ENCODE measurements at regions not wholly inside any gene's neighbourhood (a gene's known extent, or its start where the extent isn't known, plus 50 kb on each side); places are given as distances from the start of the nearest gene placed in this dataset.

- CTCF ChIA-PET, result no interaction called here
- 0 out of 2 replicates have a peak, but pooled peaks cover 4% of the 10 kb centered on the region for H3K9me3 Mint-ChIP-seq
- POLR2A ChIA-PET, result no interaction called here
- no peak for ATAC-seq
- no peaks in the 10 kb centered on the region for H3K4me1 Mint-ChIP-seq
- no peak for DNase-seq (ENCODE audit: low spot score)
- H3K36me3 Mint-ChIP-seq, result no peaks in the 10 kb centered on the region
- no peak overlapping the region for H3K27ac Mint-ChIP-seq
- no peaks in the 10 kb centered on the region; the same call in 1 of the 2 replicates for H3K27me3 Mint-ChIP-seq (ENCODE audit: low read depth)
- no peak overlapping the region for H3K4me3 Mint-ChIP-seq
- TF ChIP-seq FOXP1 (CRISPR knock-in tag; IDR thresholded peaks at IDR 0.05; ENCODE audit: borderline replicate concordance), result no peak
- TF ChIP-seq MXD4 (CRISPR knock-in tag; IDR thresholded peaks at IDR 0.05; ENCODE audit: borderline replicate concordance), result no peak
- no peak for TF ChIP-seq TEAD4 (CRISPR knock-in tag; IDR thresholded peaks at IDR 0.05)
- no peak for TF ChIP-seq NR2C2 (CRISPR knock-in tag; IDR thresholded peaks at IDR 0.05)
- TF ChIP-seq, protein P1, sequence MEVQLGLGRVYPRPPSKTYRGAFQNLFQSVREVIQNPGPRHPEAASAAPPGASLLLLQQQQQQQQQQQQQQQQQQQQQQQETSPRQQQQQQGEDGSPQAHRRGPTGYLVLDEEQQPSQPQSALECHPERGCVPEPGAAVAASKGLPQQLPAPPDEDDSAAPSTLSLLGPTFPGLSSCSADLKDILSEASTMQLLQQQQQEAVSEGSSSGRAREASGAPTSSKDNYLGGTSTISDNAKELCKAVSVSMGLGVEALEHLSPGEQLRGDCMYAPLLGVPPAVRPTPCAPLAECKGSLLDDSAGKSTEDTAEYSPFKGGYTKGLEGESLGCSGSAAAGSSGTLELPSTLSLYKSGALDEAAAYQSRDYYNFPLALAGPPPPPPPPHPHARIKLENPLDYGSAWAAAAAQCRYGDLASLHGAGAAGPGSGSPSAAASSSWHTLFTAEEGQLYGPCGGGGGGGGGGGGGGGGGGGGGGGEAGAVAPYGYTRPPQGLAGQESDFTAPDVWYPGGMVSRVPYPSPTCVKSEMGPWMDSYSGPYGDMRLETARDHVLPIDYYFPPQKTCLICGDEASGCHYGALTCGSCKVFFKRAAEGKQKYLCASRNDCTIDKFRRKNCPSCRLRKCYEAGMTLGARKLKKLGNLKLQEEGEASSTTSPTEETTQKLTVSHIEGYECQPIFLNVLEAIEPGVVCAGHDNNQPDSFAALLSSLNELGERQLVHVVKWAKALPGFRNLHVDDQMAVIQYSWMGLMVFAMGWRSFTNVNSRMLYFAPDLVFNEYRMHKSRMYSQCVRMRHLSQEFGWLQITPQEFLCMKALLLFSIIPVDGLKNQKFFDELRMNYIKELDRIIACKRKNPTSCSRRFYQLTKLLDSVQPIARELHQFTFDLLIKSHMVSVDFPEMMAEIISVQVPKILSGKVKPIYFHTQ (CRISPR knock-in tag; IDR thresholded peaks at IDR 0.05), result no peak
- TF ChIP-seq ZNF532 (CRISPR knock-in tag; IDR thresholded peaks at IDR 0.05; ENCODE audit: borderline replicate concordance), result no peak
- no peak for TF ChIP-seq GABPB1 (CRISPR knock-in tag; IDR thresholded peaks at IDR 0.05)
- TF ChIP-seq CREM (CRISPR knock-in tag; IDR thresholded peaks at IDR 0.05), result no peak
- TF ChIP-seq PRRX2 (CRISPR knock-in tag; IDR thresholded peaks at IDR 0.05), result no peak
- no peak for TF ChIP-seq FOXJ3 (CRISPR knock-in tag; IDR thresholded peaks at IDR 0.05; ENCODE audit: borderline replicate concordance)
- no peak for TF ChIP-seq SOX15 (CRISPR knock-in tag; IDR thresholded peaks at IDR 0.05)
- TF ChIP-seq, protein P2, sequence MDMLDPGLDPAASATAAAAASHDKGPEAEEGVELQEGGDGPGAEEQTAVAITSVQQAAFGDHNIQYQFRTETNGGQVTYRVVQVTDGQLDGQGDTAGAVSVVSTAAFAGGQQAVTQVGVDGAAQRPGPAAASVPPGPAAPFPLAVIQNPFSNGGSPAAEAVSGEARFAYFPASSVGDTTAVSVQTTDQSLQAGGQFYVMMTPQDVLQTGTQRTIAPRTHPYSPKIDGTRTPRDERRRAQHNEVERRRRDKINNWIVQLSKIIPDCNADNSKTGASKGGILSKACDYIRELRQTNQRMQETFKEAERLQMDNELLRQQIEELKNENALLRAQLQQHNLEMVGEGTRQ (CRISPR knock-in tag; IDR thresholded peaks at IDR 0.05), result no peak
- TF ChIP-seq EMX1 (CRISPR knock-in tag; IDR thresholded peaks at IDR 0.05), result no peak
- TF ChIP-seq FOXK1 (CRISPR knock-in tag; IDR thresholded peaks at IDR 0.05), result no peak
Measured at GRCh38 chr2:173491418-173491817, 136.7 kb downstream of the CDCA7 start.

DNA sequence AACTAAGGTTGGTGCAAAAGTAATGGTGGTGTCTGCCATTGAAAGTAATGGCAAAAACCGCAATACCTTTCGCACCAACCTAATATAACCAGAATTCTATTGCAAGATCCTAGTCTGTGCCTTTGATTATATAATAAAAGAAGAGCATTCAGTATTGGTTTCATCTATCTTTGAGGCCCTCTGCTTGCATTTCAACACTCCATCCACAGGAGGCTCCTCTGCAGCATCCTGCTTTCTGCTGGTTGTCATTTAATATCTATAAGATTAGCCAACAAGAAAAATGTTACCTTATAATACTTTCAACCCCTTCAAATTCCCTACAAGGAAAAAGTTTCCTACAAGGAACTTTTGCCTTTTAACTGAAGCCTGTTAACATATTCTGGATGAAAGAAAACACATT lies 139.2 kb downstream of the CDCA7 start:
- no peak for TF ChIP-seq ZNF671 (CRISPR knock-in tag; IDR thresholded peaks at IDR 0.05)
- TF ChIP-seq, protein P3, sequence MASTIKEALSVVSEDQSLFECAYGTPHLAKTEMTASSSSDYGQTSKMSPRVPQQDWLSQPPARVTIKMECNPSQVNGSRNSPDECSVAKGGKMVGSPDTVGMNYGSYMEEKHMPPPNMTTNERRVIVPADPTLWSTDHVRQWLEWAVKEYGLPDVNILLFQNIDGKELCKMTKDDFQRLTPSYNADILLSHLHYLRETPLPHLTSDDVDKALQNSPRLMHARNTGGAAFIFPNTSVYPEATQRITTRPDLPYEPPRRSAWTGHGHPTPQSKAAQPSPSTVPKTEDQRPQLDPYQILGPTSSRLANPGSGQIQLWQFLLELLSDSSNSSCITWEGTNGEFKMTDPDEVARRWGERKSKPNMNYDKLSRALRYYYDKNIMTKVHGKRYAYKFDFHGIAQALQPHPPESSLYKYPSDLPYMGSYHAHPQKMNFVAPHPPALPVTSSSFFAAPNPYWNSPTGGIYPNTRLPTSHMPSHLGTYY (CRISPR knock-in tag; IDR thresholded peaks at IDR 0.05), result no peak
- no peak for TF ChIP-seq ZNF416 (CRISPR knock-in tag; IDR thresholded peaks at IDR 0.05)
- TF ChIP-seq ZNF263 (CRISPR knock-in tag; IDR thresholded peaks at IDR 0.05; ENCODE audit: low read depth), result no peak
- TF ChIP-seq GRHL2 (CRISPR knock-in tag; IDR thresholded peaks at IDR 0.05; ENCODE audit: insufficient replicate concordance, severe bottlenecking), result no peak
- no peak for TF ChIP-seq SP1 (CRISPR knock-in tag; conservative IDR thresholded peaks at IDR 0.05)
- no peak for TF ChIP-seq NR2C2 (CRISPR knock-in tag; IDR thresholded peaks at IDR 0.05)
- Mint-ChIP-seq H3K9me3 (peaks cover 14% of the 10 kb centered on the region), H3K4me1 (no peaks in the 10 kb centered on the region), H3K4me3 (no peak overlapping the region), H3K27ac (no peak overlapping the region), H3K36me3 (no peaks in the 10 kb centered on the region), H3K27me3 (ENCODE audit: low read depth) (no peaks in the 10 kb centered on the region; the same call in 1 of the 2 replicates)
- ATAC-seq (no peak), DNase-seq (ENCODE audit: low spot score) (no peak)
- CTCF ChIA-PET, result no interaction called here
- POLR2A ChIA-PET, result no interaction called here

All from WTC11 (cell line).